ENCODE measurements at regions not wholly inside any gene's neighbourhood (a gene's known extent, or its start where the extent isn't known, plus 50 kb on each side); places are given as distances from the start of the nearest gene placed in this dataset.

GRCh38 chr10:113474752-113475151, 78.1 kb upstream of the HABP2 start:
- Histone ChIP-seq H3K4me1 (ENCODE audit: control extremely low read depth in 1 of 4, control insufficient read depth in 4 of 4, insufficient read depth in 4 of 4, low read length in 3 of 4) (no peaks in the 10 kb centered on the region), H3K9me3 (ENCODE audit: control extremely low read depth in 1 of 5, control insufficient read depth in 4 of 5, insufficient read depth in 2 of 5, low read depth in 1 of 5, low read length in 4 of 5) (peaks cover 0 to 11% (median 4%) of the 10 kb centered on the region in 5 experiments), H3K4me3 (ENCODE audit: control insufficient read depth in 1 of 7, extremely low read depth in 1 of 7, insufficient read depth in 4 of 7, low read depth in 2 of 7, low read length in 6 of 7) (no peak overlapping the region), H3K27ac (ENCODE audit: insufficient read depth in 1 of 2, low read depth in 1 of 2, low read length in 2 of 2, poor library complexity in 1 of 2, severe bottlenecking in 2 of 2) (no peak overlapping the region), H3K36me3 (ENCODE audit: control insufficient read depth in 4 of 4, insufficient read depth in 4 of 4, low read length in 3 of 4) (no peaks in the 10 kb centered on the region), H3K27me3 (replicated peaks in 2 of 5; ENCODE audit: control insufficient read depth in 4 of 5, insufficient read depth in 5 of 5, low read length in 4 of 5) (peaks cover 0 to 1% (median 0%) of the 10 kb centered on the region in 5 experiments)
- 92% methylated on average over 2 of the region's 2 CpGs for WGBS (ENCODE audit: insufficient coverage)
- ChIA-PET CTCF (interaction anchor here (1.1 kb wide), 1 partner anchor 21 kb away, joined by 3 read pairs; no protein-coding TSS in a partner anchor), POLR2A (no interaction called here)
- no peak for DNase-seq

GRCh38 chr10:113475381-113475807, 77.5 kb upstream of the HABP2 start:
- Histone ChIP-seq H3K36me3 (ENCODE audit: control insufficient read depth in 4 of 4, insufficient read depth in 4 of 4, low read length in 3 of 4) (no peaks in the 10 kb centered on the region), H3K27ac (ENCODE audit: insufficient read depth in 1 of 2, low read depth in 1 of 2, low read length in 2 of 2, poor library complexity in 1 of 2, severe bottlenecking in 2 of 2) (no peak overlapping the region), H3K4me1 (ENCODE audit: control extremely low read depth in 1 of 4, control insufficient read depth in 4 of 4, insufficient read depth in 4 of 4, low read length in 3 of 4) (no peaks in the 10 kb centered on the region), H3K4me3 (ENCODE audit: control insufficient read depth in 1 of 7, extremely low read depth in 1 of 7, insufficient read depth in 4 of 7, low read depth in 2 of 7, low read length in 6 of 7) (no peak overlapping the region), H3K9me3 (ENCODE audit: control extremely low read depth in 1 of 5, control insufficient read depth in 4 of 5, insufficient read depth in 2 of 5, low read depth in 1 of 5, low read length in 4 of 5) (peaks cover 0 to 16% (median 9%) of the 10 kb centered on the region in 5 experiments), H3K27me3 (replicated peaks in 2 of 5; ENCODE audit: control insufficient read depth in 4 of 5, insufficient read depth in 5 of 5, low read length in 4 of 5) (peaks cover 0 to 1% (median 0%) of the 10 kb centered on the region in 5 experiments)
- CTCF ChIA-PET = interaction anchor here (1.1 kb wide), 1 partner anchor 22 kb away, joined by 3 read pairs; no protein-coding TSS in a partner anchor
- POLR2A ChIA-PET = no interaction called here
- WGBS (ENCODE audit: insufficient coverage) = 75% methylated on average over 4 of the region's 4 CpGs
- DNase-seq = no peak

- DNase-seq = no peak
- no peak overlapping the region for H3K4me3 ChIP-seq (ENCODE audit: control insufficient read depth in 1 of 7, extremely low read depth in 1 of 7, insufficient read depth in 4 of 7, low read depth in 2 of 7, low read length in 6 of 7)
- peaks cover 0 to 1% (median 0%) of the 10 kb centered on the region in 5 experiments for H3K27me3 ChIP-seq (replicated peaks in 2 of 5; ENCODE audit: control insufficient read depth in 4 of 5, insufficient read depth in 5 of 5, low read length in 4 of 5)
- POLR2A ChIA-PET = interaction anchor here (0.7 kb wide), 1 partner anchor 782 kb away, joined by 4 read pairs; no protein-coding TSS in a partner anchor
- no peak overlapping the region for H3K27ac ChIP-seq (ENCODE audit: insufficient read depth in 1 of 2, low read depth in 1 of 2, low read length in 2 of 2, poor library complexity in 1 of 2, severe bottlenecking in 2 of 2)
- H3K36me3 ChIP-seq (ENCODE audit: control insufficient read depth in 4 of 4, insufficient read depth in 4 of 4, low read length in 3 of 4) = no peaks in the 10 kb centered on the region
- H3K9me3 ChIP-seq (ENCODE audit: control extremely low read depth in 1 of 5, control insufficient read depth in 4 of 5, insufficient read depth in 2 of 5, low read depth in 1 of 5, low read length in 4 of 5) = peaks cover 0 to 24% (median 11%) of the 10 kb centered on the region in 5 experiments
- CTCF ChIA-PET = interaction anchor here (1.1 kb wide), 1 partner anchor 10 kb away, joined by 3 read pairs; no protein-coding TSS in a partner anchor
- H3K4me1 ChIP-seq (ENCODE audit: control extremely low read depth in 1 of 4, control insufficient read depth in 4 of 4, insufficient read depth in 4 of 4, low read length in 3 of 4) = no peaks in the 10 kb centered on the region
- 89% methylated on average over 4 of the region's 8 CpGs for WGBS (ENCODE audit: insufficient coverage)
Measured at GRCh38 chr10:113476191-113476590, 76.7 kb upstream of the HABP2 start.

GRCh38 chr10:113476673-113477072, 76.2 kb upstream of the HABP2 start:
- no peak for DNase-seq
- no peak overlapping the region for H3K27ac ChIP-seq (ENCODE audit: insufficient read depth in 1 of 2, low read depth in 1 of 2, low read length in 2 of 2, poor library complexity in 1 of 2, severe bottlenecking in 2 of 2)
- ChIA-PET CTCF (interaction anchor here (1.1 kb wide), 1 partner anchor 11 kb away, joined by 3 read pairs; no protein-coding TSS in a partner anchor), POLR2A (no interaction called here)
- no peaks in the 10 kb centered on the region for H3K36me3 ChIP-seq (ENCODE audit: control insufficient read depth in 4 of 4, insufficient read depth in 4 of 4, low read length in 3 of 4)
- no peak overlapping the region for H3K4me3 ChIP-seq (ENCODE audit: control insufficient read depth in 1 of 7, extremely low read depth in 1 of 7, insufficient read depth in 4 of 7, low read depth in 2 of 7, low read length in 6 of 7)
- peaks cover 0 to 1% (median 0%) of the 10 kb centered on the region in 5 experiments for H3K27me3 ChIP-seq (replicated peaks in 2 of 5; ENCODE audit: control insufficient read depth in 4 of 5, insufficient read depth in 5 of 5, low read length in 4 of 5)
- WGBS (ENCODE audit: insufficient coverage) = 100% methylated on average over 2 of the region's 5 CpGs
- peaks cover under 1 to 29% (median 14%) of the 10 kb centered on the region in 5 experiments for H3K9me3 ChIP-seq (ENCODE audit: control extremely low read depth in 1 of 5, control insufficient read depth in 4 of 5, insufficient read depth in 2 of 5, low read depth in 1 of 5, low read length in 4 of 5)
- H3K4me1 ChIP-seq (ENCODE audit: control extremely low read depth in 1 of 4, control insufficient read depth in 4 of 4, insufficient read depth in 4 of 4, low read length in 3 of 4) = no peaks in the 10 kb centered on the region

GRCh38 chr10:113477451-113477850, 75.4 kb upstream of the HABP2 start:
- no peak for DNase-seq
- Histone ChIP-seq H3K27ac (ENCODE audit: insufficient read depth in 1 of 2, low read depth in 1 of 2, low read length in 2 of 2, poor library complexity in 1 of 2, severe bottlenecking in 2 of 2) (no peak overlapping the region), H3K4me1 (ENCODE audit: control extremely low read depth in 1 of 4, control insufficient read depth in 4 of 4, insufficient read depth in 4 of 4, low read length in 3 of 4) (no peaks in the 10 kb centered on the region), H3K9me3 (ENCODE audit: control extremely low read depth in 1 of 5, control insufficient read depth in 4 of 5, insufficient read depth in 2 of 5, low read depth in 1 of 5, low read length in 4 of 5) (peaks cover 5 to 33% (median 14%) of the 10 kb centered on the region in 5 experiments), H3K4me3 (ENCODE audit: control insufficient read depth in 1 of 7, extremely low read depth in 1 of 7, insufficient read depth in 4 of 7, low read depth in 2 of 7, low read length in 6 of 7) (no peak overlapping the region), H3K36me3 (ENCODE audit: control insufficient read depth in 4 of 4, insufficient read depth in 4 of 4, low read length in 3 of 4) (no peaks in the 10 kb centered on the region), H3K27me3 (replicated peaks in 2 of 5; ENCODE audit: control insufficient read depth in 4 of 5, insufficient read depth in 5 of 5, low read length in 4 of 5) (peaks cover 0 to 1% (median 0%) of the 10 kb centered on the region in 5 experiments)
- CTCF ChIA-PET = no interaction called here
- 100% methylated on average over 2 of the region's 3 CpGs for WGBS (ENCODE audit: insufficient coverage)
- POLR2A ChIA-PET = no interaction called here

GRCh38 chr10:113479346-113480080, 73.3 kb upstream of the HABP2 start:
- ChIA-PET POLR2A (no interaction called here), CTCF (interaction anchor here (0.6 kb wide), 1 partner anchor 281 kb away, joined by 4 read pairs; no protein-coding TSS in a partner anchor)
- Histone ChIP-seq H3K36me3 (ENCODE audit: control insufficient read depth in 4 of 4, insufficient read depth in 4 of 4, low read length in 3 of 4) (no peaks in the 10 kb centered on the region), H3K4me3 (ENCODE audit: control insufficient read depth in 1 of 7, extremely low read depth in 1 of 7, insufficient read depth in 4 of 7, low read depth in 2 of 7, low read length in 6 of 7) (no peak overlapping the region), H3K27me3 (replicated peaks in 2 of 5; ENCODE audit: control insufficient read depth in 4 of 5, insufficient read depth in 5 of 5, low read length in 4 of 5) (peaks cover 0 to 3% (median 0%) of the 10 kb centered on the region in 5 experiments), H3K27ac (ENCODE audit: insufficient read depth in 1 of 2, low read depth in 1 of 2, low read length in 2 of 2, poor library complexity in 1 of 2, severe bottlenecking in 2 of 2) (no peak overlapping the region), H3K9me3 (ENCODE audit: control extremely low read depth in 1 of 5, control insufficient read depth in 4 of 5, insufficient read depth in 2 of 5, low read depth in 1 of 5, low read length in 4 of 5) (peaks cover 5 to 34% (median 16%) of the 10 kb centered on the region in 5 experiments), H3K4me1 (ENCODE audit: control extremely low read depth in 1 of 4, control insufficient read depth in 4 of 4, insufficient read depth in 4 of 4, low read length in 3 of 4) (no peaks in the 10 kb centered on the region)
- 93% methylated on average over 3 of the region's 9 CpGs for WGBS (ENCODE audit: insufficient coverage)
- DNase-seq = no peak

- Histone ChIP-seq H3K36me3 (ENCODE audit: control insufficient read depth in 4 of 4, insufficient read depth in 4 of 4, low read length in 3 of 4) (no peaks in the 10 kb centered on the region), H3K27me3 (replicated peaks in 2 of 5; ENCODE audit: control insufficient read depth in 4 of 5, insufficient read depth in 5 of 5, low read length in 4 of 5) (peaks cover 0 to 3% (median 0%) of the 10 kb centered on the region in 5 experiments), H3K4me3 (ENCODE audit: control insufficient read depth in 1 of 7, extremely low read depth in 1 of 7, insufficient read depth in 4 of 7, low read depth in 2 of 7, low read length in 6 of 7) (no peak overlapping the region), H3K9me3 (ENCODE audit: control extremely low read depth in 1 of 5, control insufficient read depth in 4 of 5, insufficient read depth in 2 of 5, low read depth in 1 of 5, low read length in 4 of 5) (peaks cover 5 to 34% (median 16%) of the 10 kb centered on the region in 5 experiments), H3K4me1 (ENCODE audit: control extremely low read depth in 1 of 4, control insufficient read depth in 4 of 4, insufficient read depth in 4 of 4, low read length in 3 of 4) (no peaks in the 10 kb centered on the region), H3K27ac (ENCODE audit: insufficient read depth in 1 of 2, low read depth in 1 of 2, low read length in 2 of 2, poor library complexity in 1 of 2, severe bottlenecking in 2 of 2) (no peak overlapping the region)
- ChIA-PET CTCF (interaction anchor here (0.6 kb wide), 1 partner anchor 281 kb away, joined by 4 read pairs; no protein-coding TSS in a partner anchor), POLR2A (no interaction called here)
- 100% methylated on average over 1 of the region's 1 CpG for WGBS (ENCODE audit: insufficient coverage)
- no peak for DNase-seq
Measured at GRCh38 chr10:113480081-113480360, 72.8 kb upstream of the HABP2 start.
